ENCODE measurements at regions not wholly inside any gene's neighbourhood (a gene's known extent, or its start where the extent isn't known, plus 50 kb on each side); places are given as distances from the start of the nearest gene placed in this dataset.

DNA sequence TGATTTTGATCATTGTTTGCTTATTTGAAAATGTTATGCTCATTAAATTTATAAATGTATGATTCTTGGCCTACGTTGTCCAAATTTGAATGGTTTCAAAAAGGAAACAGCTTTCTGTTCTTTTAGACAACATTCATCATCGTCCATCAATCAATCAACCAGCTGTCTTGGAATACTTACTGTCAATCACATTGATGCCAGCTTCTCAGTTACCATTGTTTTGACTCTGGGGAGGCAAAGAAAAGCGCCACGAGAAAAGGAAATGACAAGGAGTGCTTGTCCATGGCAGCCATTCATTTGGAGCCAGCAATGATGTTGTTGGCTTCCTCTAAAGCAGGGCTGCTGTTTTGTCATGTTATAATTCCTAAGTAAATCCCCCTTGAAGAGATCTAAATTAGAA is 62.2 kb upstream of the TP63 start:
- TF ChIP-seq, protein P1, sequence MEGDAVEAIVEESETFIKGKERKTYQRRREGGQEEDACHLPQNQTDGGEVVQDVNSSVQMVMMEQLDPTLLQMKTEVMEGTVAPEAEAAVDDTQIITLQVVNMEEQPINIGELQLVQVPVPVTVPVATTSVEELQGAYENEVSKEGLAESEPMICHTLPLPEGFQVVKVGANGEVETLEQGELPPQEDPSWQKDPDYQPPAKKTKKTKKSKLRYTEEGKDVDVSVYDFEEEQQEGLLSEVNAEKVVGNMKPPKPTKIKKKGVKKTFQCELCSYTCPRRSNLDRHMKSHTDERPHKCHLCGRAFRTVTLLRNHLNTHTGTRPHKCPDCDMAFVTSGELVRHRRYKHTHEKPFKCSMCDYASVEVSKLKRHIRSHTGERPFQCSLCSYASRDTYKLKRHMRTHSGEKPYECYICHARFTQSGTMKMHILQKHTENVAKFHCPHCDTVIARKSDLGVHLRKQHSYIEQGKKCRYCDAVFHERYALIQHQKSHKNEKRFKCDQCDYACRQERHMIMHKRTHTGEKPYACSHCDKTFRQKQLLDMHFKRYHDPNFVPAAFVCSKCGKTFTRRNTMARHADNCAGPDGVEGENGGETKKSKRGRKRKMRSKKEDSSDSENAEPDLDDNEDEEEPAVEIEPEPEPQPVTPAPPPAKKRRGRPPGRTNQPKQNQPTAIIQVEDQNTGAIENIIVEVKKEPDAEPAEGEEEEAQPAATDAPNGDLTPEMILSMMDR (IDR thresholded peaks at IDR 0.05): no peak
- no peak for TF ChIP-seq POLR2AphosphoS5 (IDR thresholded peaks at IDR 0.05)

Measured in gastroesophageal sphincter (tissue), 3 donors.